Pancreas (tissue), 10 donors: ENCODE measurements at regions not wholly inside any gene's neighbourhood (a gene's known extent, or its start where the extent isn't known, plus 50 kb on each side); places are given as distances from the start of the nearest gene placed in this dataset.

ENCODE experiments used
- ATAC-seq, 4 donors: fragments of 200-7000 bp; cut with Tn5 transposase; one replicate each; pipeline versions ENCODE4 v1.8.0 to v1.9.1; 2020; ENCODE audit warnings: mild to moderate bottlenecking in 4 of 4, moderate library complexity in 4 of 4
- DNase-seq, 6 donors: peaks; one replicate each; pipeline ENCODE4 v3.0.0-alpha.2; 2020
- FAIRE-seq: peaks from 2 replicates; lab custom pipeline; 2012; peaks lifted over from hg19 to GRCh38; lab: Jason Lieb, UNC
- H3K27ac ChIP-seq, 4 donors: fragments of 200-600 bp; sonication (generic); 1 replicate in 3 of 4; 2 replicates in 1 of 4; pipeline versions ENCODE4 v1.5.0 to v1.8.0; 2020
- H3K27me3 ChIP-seq, 4 donors: fragments of 200-600 bp; one replicate each; pipeline ENCODE4 v1.8.0; 2021
- H3K36me3 ChIP-seq, 3 donors: fragments of 200-600 bp; sonication (generic) in 1 of 3; one replicate each; pipeline versions ENCODE4 v1.5.0 to v1.8.0; 2020 to 2021
- H3K4me1 ChIP-seq, 3 donors: fragments of 200-600 bp; one replicate each; pipeline ENCODE4 v1.8.0; 2021
- H3K4me3 ChIP-seq, 4 donors: fragments of 200-600 bp; sonication (generic) in 2 of 4; one replicate each; pipeline versions ENCODE4 v1.5.0 to v1.8.0; 2020 to 2021
- H3K9me3 ChIP-seq, 4 donors: fragments of 200-600 bp; one replicate each; pipeline ENCODE4 v1.8.0; 2021
- WGBS, 2 donors: extraction: QIAGEN DNeasy Blood & Tissue Kit; methylation state at CpG; one replicate each; pipeline ENCODE4 v1.1.7; 2013; 5-methylcytosine and 5-hydroxymethylcytosine counted together
- intact Hi-C, 3 donors: fragments of 100-400 bp; cut with DNase I; formaldehyde crosslinking; loops; one replicate each; pipeline versions ENCODE4 v1.11.1 to v1.14.2; 2022
- TF ChIP-seq, protein P1 (sequence below), 4 donors: fragments of 200-600 bp; sonication (generic) in 3 of 4; IDR thresholded peaks; one replicate each; pipeline versions ENCODE4 v1.5.0 to v1.8.0; 2021; ENCODE audit warnings: antibody characterized with exemption in 4 of 4
- donor health status: healthy with polysubstance abuse.
- donor health status: DM: no; HTN: no; CAD: no; lungs with moderate emphysema.
- donor health status: DM: no; HTN: no; CAD: no.
- donor health status: control.
- donor health status: control.
- donor health status: Bipolar disorder and iron deficiency.
- donor health status: DM: yes; HTN: yes; CAD: no.
- donor health status: DM: no; HTN: no; CAD: no.
- donor health status: DM: no; HTN: no; CAD: no.
- donor health status: DM: yes; HTN: yes; CAD: no.

DNA sequence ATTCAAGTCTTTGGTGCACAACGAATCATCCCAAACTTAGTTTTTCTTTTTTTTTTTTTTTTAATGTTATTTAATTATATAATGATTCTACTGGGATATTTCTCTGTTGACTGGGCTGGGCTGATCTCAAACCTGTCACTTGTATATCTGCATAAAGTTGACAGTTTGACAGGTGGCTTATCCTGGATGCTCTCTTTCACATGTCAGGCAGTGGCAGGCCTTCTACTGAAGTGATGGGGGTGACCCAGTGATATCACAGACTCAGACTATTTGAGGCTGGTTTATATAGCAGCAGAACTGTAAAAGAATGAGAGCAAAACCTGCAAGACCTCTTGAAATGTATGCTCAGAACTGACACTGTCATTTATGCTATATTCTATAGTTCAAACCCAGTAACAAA, 1813.5 kb upstream of the CDH6 start:
- ATAC-seq, result no peak
- WGBS, 2 donors, result 33 to 37% methylated on average over 1 of the region's 1 CpG
- TF ChIP-seq, protein P1, sequence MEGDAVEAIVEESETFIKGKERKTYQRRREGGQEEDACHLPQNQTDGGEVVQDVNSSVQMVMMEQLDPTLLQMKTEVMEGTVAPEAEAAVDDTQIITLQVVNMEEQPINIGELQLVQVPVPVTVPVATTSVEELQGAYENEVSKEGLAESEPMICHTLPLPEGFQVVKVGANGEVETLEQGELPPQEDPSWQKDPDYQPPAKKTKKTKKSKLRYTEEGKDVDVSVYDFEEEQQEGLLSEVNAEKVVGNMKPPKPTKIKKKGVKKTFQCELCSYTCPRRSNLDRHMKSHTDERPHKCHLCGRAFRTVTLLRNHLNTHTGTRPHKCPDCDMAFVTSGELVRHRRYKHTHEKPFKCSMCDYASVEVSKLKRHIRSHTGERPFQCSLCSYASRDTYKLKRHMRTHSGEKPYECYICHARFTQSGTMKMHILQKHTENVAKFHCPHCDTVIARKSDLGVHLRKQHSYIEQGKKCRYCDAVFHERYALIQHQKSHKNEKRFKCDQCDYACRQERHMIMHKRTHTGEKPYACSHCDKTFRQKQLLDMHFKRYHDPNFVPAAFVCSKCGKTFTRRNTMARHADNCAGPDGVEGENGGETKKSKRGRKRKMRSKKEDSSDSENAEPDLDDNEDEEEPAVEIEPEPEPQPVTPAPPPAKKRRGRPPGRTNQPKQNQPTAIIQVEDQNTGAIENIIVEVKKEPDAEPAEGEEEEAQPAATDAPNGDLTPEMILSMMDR (IDR thresholded peaks at IDR 0.05), result no peak
- no peak for DNase-seq
- intact Hi-C loops, result no loop called here
- H3K27me3 ChIP-seq, result no peaks in the 10 kb centered on the region
- H3K27ac ChIP-seq, result no peak overlapping the region
- H3K36me3 ChIP-seq, result no peaks in the 10 kb centered on the region
- H3K4me3 ChIP-seq, result no peak overlapping the region
- H3K4me1 ChIP-seq, result no peaks in the 10 kb centered on the region
- no peak for FAIRE-seq
- H3K9me3 ChIP-seq, result no peaks in the 10 kb centered on the region

DNA sequence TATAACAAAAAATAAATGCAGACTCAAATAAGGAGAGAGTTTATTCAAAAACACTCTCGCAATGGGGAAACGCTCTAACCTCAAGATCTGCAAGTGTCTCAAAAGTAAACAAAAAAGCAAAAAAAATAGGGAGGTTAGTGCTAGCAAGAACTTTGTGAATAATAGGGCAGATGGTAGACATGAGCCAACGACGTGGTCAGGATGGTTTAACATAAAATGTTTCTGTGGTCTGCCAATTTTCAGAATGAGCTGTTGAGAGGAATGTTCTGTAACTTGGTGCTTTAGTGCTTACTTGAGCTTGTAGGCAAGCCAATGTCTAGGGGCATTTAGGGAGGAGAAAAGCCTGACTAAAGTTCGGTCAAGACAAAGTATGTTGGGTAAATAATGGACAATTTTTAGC, 1813.9 kb upstream of the CDH6 start:
- FAIRE-seq (no peak), ATAC-seq (no peak), DNase-seq (no peak)
- no peaks in the 10 kb centered on the region for H3K36me3 ChIP-seq
- no peaks in the 10 kb centered on the region for H3K27me3 ChIP-seq
- H3K4me1 ChIP-seq, result no peaks in the 10 kb centered on the region
- H3K9me3 ChIP-seq, result no peaks in the 10 kb centered on the region
- intact Hi-C loops, result no loop called here
- WGBS, 2 donors, result 58 to 84% methylated on average over 5 of the region's 5 CpGs
- H3K27ac ChIP-seq, result no peak overlapping the region
- TF ChIP-seq, protein P1 (IDR thresholded peaks at IDR 0.05), result no peak
- no peak overlapping the region for H3K4me3 ChIP-seq

DNA sequence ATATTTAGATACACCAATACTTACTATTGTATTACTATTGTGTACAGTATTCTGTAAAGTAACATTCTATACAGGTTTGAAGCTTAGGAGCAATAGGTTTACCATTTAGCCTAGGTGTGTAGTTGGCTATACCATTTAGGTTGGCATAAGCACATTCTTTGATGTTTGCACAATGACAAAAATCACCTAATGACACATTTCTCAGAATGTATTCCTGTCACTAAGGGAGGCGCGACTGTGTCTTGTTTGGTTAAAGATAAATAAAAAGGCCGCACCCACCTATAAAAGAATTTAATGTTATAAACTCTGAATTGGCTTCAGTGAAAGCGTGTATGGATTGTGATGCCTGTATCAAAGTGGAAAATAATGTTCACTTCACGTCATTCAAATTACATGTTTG, 1815.4 kb upstream of the CDH6 start:
- no peak overlapping the region for H3K27ac ChIP-seq
- TF ChIP-seq, protein P1 (IDR thresholded peaks at IDR 0.05), result no peak
- DNase-seq, result no peak
- no peaks in the 10 kb centered on the region for H3K36me3 ChIP-seq
- WGBS, 2 donors, result 44 to 53% methylated on average over 5 of the region's 5 CpGs
- H3K27me3 ChIP-seq, result no peaks in the 10 kb centered on the region
- FAIRE-seq, result no peak
- ATAC-seq, result no peak
- intact Hi-C loops, result no loop called here
- no peak overlapping the region for H3K4me3 ChIP-seq
- H3K9me3 ChIP-seq, result no peaks in the 10 kb centered on the region
- no peaks in the 10 kb centered on the region for H3K4me1 ChIP-seq

DNA sequence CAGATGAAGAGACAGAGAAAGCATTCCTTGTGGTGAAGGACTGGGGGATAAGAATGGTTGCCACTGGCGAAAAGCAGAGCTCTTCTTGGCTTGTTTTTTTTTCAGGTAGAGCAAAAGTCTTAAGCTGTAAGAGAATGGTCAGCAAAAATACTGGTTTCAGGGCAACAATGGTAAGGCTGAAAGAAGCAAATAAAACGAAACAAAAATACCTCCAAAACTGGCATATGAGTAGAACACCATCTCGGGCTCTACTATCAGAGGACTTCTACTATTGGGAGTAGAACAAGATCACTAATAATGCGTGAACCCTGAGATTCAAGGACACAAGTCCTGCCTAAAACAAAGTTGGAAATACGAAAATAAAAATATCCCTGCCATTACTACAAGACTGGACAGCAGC, 1823.2 kb upstream of the CDH6 start:
- ATAC-seq (no peak), FAIRE-seq (no peak), DNase-seq (no peak)
- Histone ChIP-seq H3K9me3 (no peaks in the 10 kb centered on the region), H3K27me3 (no peaks in the 10 kb centered on the region), H3K27ac (no peak overlapping the region), H3K4me1 (no peaks in the 10 kb centered on the region), H3K4me3 (no peak overlapping the region), H3K36me3 (no peaks in the 10 kb centered on the region)
- TF ChIP-seq, protein P1 (IDR thresholded peaks at IDR 0.05), result no peak
- intact Hi-C loops, result no loop called here
- 47 to 57% methylated on average over 5 of the region's 5 CpGs for WGBS, 2 donors

DNA sequence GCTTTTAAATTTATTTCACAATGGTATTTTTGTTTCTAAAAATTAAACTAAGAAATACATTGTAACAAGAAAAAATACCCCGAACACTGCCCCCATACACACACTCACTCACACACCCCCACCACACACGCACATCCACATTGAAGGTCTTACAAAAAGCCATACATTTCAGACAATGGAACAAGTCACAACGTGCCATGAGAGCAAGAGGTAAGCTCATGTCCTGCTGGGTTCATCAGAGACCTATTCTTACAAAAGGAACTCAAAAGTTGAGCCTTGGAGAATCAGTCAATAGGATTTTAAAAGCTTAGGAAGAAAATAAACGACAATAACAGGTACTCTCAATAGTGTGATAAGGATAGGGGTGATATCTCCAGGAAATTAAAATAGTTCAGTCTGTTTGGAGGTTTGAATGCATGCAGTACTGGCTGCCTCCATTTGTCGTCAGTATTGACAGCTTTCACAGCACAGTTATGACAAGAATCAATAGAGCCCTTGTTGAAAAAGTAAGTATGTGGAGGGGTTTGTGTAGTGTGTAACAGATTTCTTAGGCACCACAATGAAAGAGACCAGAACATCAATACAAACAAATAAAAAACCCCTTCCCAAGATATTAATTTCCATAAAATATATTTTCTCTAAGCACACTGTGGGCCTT, 1826.2 kb upstream of the CDH6 start:
- 22% methylated on average over 5 of the region's 5 CpGs for WGBS, 2 donors
- Histone ChIP-seq H3K27me3 (no peaks in the 10 kb centered on the region), H3K36me3 (no peaks in the 10 kb centered on the region), H3K4me3 (no peak overlapping the region), H3K27ac (no peak overlapping the region), H3K4me1 (no peaks in the 10 kb centered on the region), H3K9me3 (no peaks in the 10 kb centered on the region)
- no peak for FAIRE-seq
- ATAC-seq, result no peak
- intact Hi-C loops, result no loop called here
- DNase-seq, result no peak
- TF ChIP-seq, protein P1 (IDR thresholded peaks at IDR 0.05), result no peak
